ENCODE measurements at regions not wholly inside any gene's neighbourhood (a gene's known extent, or its start where the extent isn't known, plus 50 kb on each side); places are given as distances from the start of the nearest gene placed in this dataset.

DNA sequence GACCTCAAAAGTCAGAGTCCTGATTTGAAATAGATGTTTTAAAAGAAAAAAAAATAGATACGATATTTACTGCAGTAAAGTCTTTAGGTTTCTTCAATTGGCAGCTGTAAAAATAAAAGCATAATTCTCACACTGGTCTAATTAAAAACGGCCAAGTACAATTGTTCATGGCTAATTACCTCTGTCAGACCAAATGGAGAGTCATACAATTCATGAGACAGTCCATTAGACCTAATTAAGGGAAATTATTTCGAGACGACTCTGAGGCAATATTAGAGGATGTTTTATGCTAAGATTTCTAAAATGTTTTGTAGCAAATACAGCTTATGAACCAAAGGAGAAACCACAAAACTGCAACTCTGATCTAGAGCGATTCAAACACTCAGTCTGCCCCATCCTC lies 131.3 kb downstream of the PHLDA1 start:
- no peak for DNase-seq

DNA sequence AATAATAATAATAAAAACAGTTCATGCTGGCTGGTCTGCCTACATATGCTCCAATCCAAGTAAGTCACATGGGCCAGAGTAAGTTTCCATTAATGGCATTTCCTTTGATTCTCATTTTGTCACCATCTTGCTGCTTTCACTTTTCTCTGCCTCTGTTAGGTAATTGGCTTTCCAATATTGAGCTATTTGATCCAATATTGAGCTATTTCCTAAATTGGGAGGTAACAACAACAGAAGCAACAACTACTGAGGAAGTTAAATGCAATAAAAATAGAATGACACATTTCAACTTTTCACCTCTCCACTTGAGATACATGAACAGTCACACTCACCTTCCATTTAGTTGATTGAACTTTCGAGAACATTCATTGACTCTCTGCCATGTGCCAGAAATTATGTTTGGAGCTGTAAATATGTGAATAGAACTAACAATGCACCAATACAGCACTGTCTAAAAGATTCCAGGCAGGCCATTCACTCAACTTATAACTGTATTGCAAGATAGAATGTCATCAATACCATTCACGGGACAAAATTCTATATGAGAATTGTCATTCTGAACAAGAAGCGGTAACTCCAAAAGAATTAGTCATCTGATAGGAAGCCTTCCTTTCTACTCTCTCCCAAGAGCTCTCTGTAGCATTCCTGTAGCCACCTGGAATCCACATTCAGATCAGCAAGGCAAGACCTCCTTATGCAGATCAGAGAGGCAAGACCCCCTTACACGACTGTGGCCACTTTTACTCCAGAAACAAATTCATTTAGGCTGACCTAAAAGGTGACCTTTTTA lies 136.4 kb downstream of the PHLDA1 start:
- DNase-seq = no peak

DNA sequence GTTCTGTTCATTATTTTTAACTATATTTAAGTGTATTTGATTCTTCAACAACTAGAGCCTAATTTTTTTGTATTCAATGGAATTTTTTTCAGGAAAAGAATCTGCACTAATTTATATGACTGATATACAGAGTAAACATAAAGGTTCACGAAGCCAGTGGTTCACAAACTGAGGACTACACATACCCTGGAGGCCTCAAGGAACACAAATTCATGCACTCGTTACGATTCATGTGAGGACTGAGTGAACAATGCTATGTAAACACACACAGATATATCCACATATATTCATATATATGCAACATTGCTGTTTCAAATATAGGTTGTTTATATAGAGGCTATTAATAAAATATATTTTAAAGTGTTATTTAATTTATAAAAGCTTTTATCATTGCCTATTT lies 137.8 kb downstream of the PHLDA1 start:
- no peak for DNase-seq

DNA sequence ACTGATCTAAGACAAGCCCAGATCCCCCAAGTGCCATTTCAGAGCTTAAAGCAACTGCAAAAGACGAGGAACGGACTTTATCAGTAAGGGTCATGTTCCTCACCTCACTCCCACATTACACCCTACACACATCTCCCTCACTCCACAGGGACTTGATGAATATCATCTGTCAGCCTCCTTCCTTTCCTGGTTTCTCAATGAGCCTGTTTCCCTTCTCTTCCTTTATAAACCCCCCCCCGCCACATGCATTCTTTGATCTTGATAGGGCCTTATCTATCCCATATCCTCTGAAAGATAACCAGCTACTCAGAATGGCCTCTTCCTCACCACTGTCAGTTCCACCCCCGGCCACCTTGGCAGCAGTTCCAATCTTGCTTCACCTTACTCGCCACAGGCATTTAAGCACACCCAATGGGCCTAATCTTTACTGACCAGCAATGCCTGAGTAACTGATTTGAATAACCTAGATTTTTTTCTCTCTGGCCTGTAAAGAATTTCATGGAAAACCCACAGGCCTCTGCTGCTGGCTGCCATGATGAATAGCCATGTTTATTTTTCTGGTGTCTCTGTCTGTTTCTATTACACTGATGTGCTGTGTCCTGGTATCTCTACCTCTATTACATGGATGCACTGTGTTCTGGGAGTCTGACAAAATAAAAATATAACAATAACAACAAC lies 138.7 kb downstream of the PHLDA1 start:
- no peak for DNase-seq

DNA sequence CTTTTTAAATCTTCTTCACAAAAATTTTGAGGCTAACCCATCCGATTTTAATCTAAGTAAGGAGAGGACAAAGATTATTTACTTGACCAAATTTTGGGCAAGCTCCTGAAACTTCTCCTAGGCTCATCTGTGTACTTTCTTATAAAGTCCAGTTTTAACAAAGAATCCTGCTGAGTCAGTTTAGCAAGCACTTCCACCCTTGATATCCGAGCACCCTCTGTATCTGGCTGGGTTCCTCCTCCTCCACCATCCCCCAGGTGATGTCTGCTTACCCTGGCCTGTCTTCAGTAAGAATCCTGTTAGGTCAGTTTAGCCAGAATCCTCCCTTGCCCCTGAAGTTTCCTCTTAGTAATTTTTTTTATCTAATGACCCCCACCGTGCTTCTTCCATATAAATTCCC lies 140.5 kb downstream of the PHLDA1 start:
- DNase-seq = no peak

DNA sequence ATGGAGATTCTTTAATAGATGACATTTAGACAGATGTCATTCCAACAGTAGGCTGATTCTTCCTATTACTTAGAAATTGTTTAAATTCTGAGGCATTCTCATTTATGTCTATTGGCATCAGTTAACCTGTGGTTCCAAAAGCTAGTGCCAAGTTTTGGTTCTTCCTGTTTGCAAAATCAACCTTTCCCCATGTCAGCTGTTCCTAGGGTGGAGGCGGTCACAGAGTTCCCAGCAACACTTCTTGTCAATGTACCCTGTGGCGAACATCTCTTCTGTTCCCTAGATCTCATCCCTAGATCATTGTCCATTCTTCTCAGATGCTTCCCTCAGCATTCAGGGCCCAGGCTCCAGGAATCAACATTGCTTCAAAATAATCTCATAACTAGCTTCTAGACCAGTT lies 140.9 kb downstream of the PHLDA1 start:
- DNase-seq = no peak

DNA sequence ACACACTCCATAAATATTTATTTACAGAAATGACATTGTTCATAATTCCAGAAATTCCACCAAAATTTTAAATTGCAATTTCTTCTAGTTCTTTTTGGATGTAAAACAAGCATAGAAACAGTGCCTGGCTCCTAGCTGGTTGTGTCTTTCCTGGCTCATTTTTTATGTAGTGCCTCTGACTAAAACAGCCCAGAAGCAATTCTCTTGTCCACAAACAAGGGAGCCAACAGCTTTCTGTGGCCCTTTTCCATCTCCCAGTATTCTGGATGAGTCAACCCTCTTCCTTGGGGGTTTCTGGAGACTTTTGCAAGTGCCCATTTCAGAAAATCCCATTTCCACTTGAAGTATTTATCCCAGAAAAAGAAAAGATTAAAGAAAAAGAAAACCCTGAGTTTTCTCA lies 141.4 kb downstream of the PHLDA1 start:
- DNase-seq = no peak

DNA sequence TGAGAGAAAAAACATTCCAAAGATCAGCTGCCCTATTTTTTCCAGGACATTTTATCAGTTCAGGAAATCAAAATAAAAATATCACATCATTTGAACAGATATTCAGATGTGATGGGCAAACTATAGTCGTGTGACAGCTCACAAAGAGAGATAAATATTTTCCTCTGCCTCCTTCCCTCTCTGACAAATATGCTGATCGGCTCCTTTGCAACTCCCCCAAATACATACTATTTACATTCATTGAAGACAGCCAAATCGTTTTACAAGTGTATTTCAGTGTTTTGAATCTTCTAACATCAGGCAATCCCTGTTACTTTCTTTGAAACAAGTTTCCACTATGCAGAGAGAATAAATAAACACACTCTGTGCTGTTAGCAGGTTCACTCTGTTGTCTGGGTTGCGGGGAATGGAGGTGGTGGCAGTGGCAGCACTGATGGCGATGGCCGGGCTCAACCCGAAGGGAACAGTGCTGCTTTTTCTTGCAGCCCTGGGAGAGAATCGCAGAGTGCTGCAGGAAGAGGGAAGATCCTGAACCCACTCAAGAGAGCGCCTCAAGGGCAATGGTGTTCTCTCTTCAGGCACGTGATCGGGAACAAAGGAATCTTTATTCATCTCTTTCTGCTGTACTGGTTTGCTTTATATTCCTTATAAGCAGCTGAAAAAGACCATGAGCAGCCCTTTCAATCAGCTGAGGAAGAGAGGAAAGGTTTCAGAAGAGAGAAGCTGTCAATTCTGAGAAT lies 142.5 kb downstream of the PHLDA1 start:
- DNase-seq = no peak

DNA sequence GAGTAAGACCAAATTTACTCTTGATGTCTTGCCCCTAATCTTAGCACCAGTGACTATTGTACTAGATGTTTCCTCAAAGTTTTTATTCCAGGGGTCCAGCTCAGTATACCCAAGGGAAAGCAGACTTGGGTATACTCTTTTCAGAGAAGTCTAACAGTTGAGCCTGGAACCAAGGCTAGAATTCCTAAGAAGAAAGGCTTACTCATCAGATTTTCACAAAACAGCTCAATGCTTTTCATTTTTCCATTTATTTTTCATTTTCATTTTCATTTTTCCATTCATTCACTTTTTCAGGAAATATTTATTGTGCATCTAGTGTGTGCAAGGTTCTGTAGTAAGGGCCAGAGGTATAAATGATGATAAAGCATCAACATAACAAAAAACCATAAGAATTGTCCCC lies 143.2 kb downstream of the PHLDA1 start:
- no peak for DNase-seq

DNA sequence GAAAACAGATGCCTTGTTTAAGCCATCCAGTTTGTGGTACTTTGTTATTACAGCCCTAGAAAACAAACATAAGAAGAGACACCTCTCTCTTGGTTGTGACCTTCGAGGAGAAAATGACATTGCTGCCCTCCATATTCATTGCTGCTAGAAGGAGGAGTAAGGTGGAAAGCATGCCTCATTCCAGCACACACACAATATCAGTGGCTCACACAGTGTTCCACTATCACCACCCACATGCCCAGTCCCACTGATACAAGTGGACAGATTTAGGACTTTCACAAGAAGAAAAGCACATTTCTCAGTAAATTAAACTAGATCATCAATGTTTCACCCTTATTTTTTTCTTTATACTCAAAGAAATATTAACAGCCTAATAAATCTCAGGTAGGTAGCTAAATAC lies 143.6 kb downstream of the PHLDA1 start:
- no peak for DNase-seq

DNA sequence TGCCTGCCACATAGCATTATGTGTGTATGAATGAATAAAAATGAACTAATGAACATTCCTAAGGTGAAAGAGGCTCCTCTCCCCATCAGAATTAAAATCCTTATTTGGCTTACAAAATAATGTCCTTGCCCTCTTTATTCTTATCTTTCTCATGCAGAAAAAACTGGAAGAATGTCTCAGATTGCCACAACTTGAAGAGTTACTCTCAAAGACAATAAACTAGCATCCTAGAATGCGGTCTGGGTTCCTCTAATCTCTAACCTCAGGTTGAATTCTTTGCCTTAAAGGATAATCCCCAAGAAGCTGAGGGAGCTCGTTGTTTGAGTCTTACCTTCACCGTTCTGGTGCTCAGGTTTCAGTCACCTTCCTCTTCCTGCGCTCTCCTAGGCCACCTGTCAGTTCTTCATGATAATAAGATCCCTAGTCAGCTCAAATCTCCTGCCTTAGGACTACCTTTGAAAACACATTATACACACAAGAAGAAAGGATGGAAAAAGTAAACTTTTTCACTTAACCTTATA lies 147.1 kb downstream of the PHLDA1 start:
- no peak for DNase-seq

DNA sequence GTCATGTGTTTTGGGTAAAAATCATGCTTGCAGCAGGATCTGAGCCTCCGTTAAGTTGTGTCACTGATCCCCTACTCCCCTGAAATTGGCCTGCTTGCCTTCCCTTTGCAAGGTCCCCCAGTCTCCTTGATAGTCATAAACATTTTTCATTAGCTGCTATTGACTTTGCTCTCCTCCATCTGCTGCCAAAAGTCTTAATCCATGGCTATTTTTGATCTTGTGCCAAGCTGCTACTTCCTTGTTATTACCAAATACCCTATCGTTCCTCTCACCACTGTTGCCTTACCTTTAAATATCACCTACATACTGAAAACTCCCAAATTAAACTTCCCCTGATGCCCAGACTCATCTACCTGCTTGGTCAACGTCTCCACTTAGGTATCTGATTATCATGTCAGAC lies 148.3 kb downstream of the PHLDA1 start:
- DNase-seq = no peak

DNA sequence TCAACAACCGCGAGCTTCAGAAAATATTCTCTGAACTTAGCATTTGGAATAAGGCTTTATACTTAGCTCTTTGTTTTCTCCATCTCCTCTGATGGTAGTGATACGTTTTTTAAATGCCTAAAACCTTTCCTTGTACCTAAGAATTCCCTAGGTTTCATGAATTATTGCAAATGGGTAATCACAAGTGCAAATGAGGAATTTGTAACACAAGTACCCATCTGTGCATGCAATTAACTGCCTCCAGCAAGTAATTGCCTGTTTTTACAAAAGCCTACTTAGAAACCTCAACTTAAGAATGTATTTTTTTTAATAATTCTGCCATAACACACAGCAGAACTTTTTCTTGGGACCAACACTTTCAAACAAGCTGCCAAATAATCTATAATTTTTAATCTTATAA lies 149.2 kb downstream of the PHLDA1 start:
- DNase-seq = no peak

DNA sequence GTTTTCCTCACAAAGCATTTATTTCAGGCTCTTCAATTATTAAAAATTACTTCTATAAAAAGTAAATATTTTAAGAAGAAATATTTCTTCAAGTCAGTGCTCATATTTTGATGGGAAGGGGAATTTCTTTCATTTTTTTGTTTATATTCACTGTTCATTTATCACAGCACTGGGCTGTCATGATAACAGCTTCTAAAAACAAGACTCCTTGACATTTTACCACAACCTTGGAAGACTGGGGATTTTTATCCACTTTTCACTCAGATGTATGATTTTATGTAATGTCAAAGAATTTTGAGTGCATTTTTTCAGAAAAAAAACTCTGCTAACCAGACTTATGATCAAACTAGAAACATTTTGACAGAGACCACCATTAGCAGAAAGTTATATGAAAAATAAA lies 149.7 kb downstream of the PHLDA1 start:
- no peak for DNase-seq

DNA sequence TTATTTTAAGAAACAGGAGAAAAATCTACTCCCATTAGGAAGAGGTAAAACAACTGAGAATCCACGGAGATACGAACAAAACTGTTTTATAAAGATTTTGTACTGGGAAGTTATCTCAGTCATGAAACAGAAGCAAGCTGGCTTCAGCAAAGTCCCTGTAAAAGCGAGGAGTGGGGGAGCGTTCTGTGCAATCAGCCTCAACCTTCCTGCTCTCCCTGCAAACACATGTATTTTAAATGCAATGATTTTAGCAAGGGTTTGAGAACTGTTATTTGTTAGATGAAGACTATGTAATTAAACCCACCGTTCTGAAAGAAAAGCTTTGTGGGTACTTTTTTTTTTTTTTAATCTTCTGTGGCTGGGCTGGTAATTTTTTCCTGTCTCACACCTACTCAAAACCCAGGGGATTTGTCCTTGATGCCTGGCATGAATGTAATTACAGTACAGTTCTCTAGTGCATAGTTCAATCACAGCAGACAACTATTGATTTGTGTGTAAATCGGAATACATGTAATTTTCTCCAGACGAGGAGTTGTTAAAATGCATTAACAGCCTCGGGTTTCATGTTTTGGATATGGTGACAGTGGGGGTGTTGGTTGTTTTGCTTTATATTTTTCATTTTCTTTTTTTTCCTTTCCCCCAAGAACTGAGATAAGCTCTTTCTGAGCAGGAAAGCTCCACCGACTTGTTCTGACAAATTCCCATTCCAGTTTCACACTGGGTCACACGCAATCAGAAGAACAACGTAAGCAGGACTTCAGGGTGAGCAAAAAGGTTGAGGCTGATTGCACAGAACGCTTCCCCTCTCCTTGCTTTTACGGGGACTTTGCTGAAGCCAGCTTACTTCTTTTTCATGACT lies 153.6 kb downstream of the PHLDA1 start:
- DNase-seq = no peak

DNA sequence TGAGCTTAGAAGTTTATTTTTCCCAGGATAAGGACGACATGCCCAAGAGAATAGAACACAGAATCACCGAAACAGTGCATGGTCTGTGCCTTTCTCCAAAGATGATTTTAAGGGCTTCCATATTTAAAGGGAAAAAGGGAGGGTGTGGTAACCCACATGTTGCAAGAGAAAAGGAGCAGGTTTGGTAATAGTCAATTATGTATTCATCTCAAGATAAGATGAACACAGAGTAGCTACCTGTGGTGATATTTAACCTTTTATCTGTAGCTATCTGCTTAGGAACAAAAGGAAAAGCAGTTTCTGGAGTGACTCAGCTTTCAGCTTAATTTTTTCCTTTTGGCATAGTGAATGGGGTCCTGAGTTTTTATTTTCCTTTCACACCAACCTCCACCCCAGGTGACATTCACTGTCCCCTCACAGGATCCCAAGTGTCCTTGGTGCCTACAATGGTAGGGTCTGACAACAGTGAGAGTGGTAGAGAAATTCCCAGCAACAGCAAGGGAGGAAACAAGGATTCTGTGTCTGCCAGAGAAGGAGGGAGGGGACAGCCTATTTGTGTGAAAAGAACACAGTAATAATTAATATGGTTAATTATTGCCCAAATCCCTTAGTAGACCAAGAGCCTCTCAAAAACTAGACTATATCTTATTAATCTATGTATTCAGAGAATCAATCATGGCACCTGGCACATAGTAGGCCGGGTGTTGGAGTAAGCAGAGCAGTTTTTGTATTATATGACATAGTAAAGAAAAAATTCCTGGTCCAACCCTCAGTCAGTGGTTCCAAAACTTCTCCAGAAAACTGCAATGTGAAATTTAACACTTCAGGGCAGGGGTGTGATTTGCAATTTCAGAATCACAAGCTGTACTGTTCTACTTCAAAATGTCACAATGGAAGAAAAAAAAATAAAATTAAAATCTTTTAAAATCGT lies 154.5 kb downstream of the PHLDA1 start:
- DNase-seq = no peak

DNA sequence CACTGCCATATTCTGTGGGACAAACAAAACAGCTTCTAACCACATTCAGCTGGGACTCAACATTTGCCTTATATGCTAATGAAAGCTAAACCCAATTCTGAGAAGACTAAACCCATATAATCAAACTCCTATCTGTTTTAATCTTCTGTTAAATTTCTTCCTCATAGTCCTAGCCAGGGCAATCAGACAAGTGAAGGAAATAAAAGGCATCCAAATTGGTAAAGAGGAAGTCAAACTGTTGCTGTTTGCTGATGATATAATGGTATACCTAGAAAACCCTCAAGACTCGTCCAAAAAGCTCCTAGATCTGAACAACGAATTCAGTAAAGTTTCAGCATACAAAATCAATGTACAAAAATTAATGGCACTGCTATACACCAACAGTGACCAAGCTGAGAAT lies 157.1 kb downstream of the PHLDA1 start:
- no peak for DNase-seq

DNA sequence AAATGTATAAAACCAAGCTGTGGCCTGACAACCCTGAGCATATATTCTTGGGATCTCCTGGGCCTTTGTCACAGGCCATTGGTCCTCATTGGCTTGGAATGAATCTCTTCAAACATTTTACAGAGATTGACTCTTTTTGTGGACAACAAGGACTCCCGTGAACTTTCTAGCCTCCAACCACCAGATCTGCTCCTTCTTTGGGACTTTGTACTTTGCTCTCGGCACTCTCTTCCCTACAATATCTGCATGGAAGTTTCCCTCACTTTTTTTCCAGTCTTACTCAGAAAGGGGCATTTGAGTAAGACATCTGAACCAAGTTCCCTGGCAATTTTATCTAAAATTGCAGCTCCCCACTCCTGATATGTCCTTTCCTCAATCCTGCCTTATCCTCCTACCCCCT lies 158.8 kb downstream of the PHLDA1 start:
- DNase-seq = no peak

DNA sequence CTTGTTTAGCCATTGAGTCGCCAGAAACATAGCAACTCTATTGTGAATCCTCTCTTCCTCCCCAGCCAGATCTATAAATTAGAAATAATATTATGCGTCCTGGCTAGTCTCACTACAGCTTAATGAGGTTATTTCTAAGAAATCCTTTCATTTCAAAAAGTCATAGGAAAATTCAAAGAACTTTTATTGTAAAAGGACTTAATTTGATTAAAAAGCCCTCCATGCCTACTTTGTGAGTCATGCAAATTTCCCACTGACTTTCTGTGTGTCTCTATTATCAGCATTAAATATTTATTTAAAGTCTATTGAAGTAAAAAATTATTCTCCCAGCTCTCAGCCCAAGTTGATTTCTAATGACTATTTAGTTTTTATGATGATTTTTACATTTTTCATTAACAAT lies 160.7 kb downstream of the PHLDA1 start:
- no peak for DNase-seq

DNA sequence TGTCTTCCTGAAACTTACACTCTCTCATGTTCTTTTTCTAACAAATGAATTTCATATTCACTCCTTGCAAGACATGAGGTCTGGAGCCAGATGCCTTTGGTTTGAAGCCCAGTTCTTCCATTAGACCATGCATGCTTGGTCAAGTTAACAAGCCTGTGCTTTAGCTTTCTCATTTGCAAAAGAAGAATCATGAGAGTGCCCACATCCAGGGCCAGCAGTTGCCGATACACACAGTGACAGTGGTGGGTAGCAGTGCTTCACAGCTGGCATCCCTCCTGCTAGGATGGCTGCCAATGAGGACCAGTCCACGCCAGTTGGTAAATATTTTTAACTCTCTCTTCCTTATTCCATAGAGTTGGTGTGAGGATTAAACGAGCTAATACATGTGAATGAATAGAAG lies 163.1 kb downstream of the PHLDA1 start:
- no peak for DNase-seq

DNA sequence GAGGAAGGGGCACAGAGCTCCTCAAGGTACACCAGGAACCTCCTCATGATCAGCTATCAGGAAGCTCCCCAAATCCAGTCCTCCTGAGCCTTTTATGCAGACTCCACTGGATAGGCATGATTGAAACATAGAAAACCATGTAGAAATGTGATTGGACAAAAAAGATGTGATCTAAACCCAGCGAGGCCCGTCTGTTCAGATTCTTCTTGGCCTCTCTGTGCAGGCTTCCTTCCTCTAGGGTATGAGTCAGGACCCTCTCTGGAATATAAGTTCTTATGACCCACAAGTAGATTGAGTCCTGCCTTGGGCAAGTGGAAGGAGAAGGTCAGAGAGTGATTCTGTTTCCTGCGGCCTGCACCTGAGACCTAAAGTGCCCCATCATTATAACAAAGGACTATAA lies 166.3 kb downstream of the PHLDA1 start:
- no peak for DNase-seq

DNA sequence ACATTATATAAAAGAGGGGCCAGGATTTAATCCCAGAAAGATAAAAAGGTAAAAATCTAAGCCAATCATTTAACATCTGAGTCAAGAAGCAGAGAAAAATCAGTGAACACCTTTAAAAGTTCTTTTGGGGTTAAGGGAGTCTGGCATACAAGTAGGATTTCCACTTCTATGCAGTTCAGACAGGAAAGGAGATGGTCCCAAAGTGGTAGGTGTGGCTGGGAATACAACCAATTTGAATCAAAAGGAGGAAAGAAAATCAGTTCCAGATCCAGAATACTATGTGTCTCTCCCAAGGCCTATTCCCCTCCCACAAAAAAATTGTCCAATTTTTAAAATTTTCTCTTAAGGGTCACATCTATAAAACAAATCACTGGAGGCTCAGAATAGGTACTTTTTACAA lies 167.4 kb downstream of the PHLDA1 start:
- DNase-seq = no peak
